GM12875 (cell line): ENCODE measurements at regions not wholly inside any gene's neighbourhood (a gene's known extent, or its start where the extent isn't known, plus 50 kb on each side); places are given as distances from the start of the nearest gene placed in this dataset.

Source experiments
- H3K4me3 ChIP-seq: one replicate; pipeline ENCODE4 v1.5.1; 2011; ENCODE audit warnings: low read depth, low read length, control low read depth
- TF ChIP-seq, protein P1 (sequence below): IDR thresholded peaks from 2 replicates; pipeline ENCODE4 v1.5.1; 2011; ENCODE audit warnings: low read depth, mild to moderate bottlenecking, control low read depth, inconsistent platforms, low read length, moderate library complexity, borderline replicate concordance; ENCODE audit not compliant: insufficient read depth

DNA sequence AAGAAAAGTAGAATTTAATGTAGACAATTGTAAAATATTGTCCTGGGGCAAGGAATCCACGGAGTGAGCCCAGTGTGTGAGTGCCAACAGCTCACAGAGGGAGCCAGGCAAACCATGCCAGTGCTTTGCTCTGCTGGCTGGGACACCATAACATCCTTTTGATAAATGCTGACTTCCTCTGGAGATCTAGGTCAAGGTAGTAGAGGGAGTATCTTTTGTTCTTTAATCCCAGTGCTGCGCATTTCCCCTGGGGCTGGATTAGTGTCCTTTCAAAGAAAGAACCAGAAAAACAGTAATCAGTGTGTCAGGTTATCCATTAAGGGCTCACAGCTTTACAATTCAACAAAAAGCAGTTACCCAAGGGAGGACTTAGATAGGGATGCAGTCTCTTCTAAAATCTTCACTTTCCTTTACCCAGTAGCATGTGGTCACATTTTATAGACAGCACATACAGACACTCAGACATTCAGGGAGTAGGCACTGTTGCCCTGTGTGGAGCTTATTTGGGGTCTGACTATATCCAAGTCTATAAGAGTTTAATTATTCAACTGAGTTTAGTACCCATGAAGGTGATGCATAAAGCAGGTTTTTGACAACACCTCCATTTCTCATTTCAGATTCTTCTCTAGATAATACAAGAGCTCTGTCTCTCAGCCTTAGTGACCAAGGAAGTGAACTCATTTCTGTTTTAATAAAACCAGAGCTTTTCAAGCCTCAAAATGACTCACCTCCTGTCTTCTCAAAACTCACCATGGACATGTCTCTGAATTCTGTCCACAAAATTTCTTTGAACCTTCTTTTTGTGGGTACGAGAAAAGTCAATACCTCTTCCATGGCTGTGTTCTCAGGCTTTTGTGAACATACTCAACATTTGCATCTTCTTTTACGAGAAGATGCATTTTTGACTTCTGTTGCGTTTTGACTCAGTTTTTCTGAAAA, 215.3 kb downstream of the BRINP2 start:
- TF ChIP-seq, protein P1, sequence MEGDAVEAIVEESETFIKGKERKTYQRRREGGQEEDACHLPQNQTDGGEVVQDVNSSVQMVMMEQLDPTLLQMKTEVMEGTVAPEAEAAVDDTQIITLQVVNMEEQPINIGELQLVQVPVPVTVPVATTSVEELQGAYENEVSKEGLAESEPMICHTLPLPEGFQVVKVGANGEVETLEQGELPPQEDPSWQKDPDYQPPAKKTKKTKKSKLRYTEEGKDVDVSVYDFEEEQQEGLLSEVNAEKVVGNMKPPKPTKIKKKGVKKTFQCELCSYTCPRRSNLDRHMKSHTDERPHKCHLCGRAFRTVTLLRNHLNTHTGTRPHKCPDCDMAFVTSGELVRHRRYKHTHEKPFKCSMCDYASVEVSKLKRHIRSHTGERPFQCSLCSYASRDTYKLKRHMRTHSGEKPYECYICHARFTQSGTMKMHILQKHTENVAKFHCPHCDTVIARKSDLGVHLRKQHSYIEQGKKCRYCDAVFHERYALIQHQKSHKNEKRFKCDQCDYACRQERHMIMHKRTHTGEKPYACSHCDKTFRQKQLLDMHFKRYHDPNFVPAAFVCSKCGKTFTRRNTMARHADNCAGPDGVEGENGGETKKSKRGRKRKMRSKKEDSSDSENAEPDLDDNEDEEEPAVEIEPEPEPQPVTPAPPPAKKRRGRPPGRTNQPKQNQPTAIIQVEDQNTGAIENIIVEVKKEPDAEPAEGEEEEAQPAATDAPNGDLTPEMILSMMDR: no peak

DNA sequence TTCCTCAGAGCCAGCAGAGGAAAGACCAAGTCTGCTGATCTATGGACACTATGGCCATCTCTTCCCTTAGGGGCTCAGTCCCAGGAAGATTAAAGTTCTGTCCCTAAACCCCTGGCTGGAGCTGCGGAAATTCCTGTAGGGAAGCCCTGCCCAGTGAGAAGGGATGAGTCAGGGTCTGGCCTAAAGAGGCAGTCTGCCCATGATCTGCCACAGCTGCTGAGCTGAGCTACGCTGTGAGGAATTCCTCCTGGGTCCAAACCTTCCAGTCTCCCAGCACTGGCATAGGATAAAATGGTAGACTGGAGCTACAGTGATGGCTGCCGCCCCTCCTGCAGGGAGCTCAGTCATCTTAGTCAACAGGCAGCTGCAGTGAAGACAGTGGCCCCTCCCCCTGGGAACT, 213.7 kb downstream of the BRINP2 start:
- TF ChIP-seq, protein P1: no peak

More for the DNA sequence above, 215.3 kb downstream of the BRINP2 start:
- H3K4me3 ChIP-seq: no peak overlapping the region

DNA sequence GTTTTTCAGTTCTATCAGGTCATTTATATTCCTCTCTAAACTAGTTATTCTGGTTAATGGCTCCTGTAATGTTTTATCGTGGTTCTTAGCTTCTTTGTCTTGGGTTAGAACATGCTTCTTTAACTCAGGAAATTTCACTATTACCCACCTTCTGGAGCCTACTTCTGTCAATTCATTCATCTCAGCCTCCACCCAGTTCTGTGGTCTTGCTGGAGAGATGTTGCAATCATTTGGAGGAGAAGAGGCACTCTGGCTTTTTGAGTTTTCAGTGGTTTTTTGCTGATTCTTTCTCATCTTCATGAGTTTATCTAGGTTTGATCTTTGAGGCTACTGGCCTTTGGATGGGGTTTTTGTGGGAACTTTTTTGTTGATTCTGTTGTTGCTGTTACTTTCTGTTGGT, 213.0 kb downstream of the BRINP2 start:
- no peak overlapping the region for H3K4me3 ChIP-seq
- TF ChIP-seq, protein P1: no peak

More for the DNA sequence above, 213.7 kb downstream of the BRINP2 start:
- no peak overlapping the region for H3K4me3 ChIP-seq

DNA sequence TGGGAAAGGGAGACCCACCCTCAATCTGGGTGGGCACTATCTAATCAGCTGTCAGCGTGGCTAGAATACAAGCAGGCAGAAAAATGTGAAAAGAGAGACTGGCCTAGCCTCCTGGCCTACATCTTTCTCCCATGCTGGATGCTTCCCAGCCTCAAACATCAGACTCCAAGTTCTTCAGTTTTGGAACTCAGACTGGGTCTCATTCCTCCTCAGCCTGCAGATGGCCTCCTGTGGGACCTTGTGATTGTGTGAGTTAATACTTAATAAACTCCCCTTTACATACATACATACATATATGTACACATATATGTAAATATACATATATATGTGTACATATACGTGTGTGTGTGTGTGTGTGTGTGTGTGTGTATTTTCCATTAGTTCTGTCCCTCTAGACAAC, 207.1 kb downstream of the BRINP2 start:
- TF ChIP-seq, protein P1: no peak
- no peak overlapping the region for H3K4me3 ChIP-seq

DNA sequence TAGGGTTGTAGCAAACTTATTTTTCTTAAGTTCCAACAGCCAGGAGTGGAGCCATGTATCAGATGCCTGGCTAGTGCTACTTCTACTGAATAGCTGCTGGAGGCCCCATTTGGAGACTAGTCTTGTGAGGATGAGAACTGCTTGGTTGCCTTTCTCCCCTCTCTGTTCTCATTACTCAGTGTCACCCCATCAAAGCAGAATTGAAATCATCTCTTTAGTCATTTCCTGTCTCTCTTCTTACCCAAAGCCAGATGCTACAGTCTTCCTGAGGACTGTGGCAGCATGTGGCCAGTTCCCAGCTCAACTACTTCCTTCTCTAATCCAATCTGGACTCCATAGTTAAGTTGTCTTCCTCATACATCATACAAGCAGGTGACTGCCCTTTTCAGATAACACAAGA, 197.5 kb downstream of the BRINP2 start:
- H3K4me3 ChIP-seq: no peak overlapping the region
- TF ChIP-seq, protein P1: no peak

DNA sequence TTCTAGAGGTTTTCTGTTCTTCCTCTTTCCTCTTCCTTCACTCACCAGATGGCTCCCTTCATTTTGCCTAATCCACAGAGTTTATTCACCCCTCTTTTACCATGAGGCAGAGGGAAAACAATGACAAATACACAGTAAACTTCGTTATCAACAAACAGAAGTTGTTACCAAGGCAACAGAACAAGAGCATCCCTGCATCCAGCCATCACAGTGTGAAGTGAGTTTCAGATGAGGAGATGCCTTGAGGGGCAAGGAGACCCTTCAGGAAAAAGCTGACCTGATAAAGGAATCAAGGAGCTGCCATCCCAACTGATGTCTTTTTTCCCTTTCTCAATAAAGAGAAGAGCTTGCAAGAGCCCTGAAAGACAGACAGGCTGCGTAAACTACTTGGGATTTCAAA, 195.3 kb downstream of the BRINP2 start:
- H3K4me3 ChIP-seq: no peak overlapping the region
- TF ChIP-seq, protein P1: no peak

DNA sequence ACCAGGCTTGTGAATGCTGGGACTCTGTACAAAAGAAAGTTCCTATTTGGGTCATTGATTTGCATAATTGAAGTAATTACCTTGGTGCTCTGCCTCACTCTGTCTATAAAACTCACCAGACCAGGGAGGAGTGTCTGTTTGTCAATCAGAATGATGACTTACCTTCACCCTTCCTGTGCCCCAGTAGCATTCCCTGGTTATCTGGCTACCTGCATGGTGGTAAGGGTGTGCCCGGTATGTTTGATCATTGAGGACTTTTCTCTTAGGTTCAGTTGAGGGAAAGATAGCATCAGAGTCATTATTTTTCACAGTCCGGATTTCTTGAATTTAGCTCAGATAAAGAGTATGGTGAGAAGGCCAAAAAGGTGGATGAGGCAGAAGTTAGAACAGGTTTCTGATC, 190.0 kb downstream of the BRINP2 start:
- no peak overlapping the region for H3K4me3 ChIP-seq
- TF ChIP-seq, protein P1: no peak
